CD4-positive, alpha-beta T cell (primary cell): ENCODE measurements at regions not wholly inside any gene's neighbourhood (a gene's known extent, or its start where the extent isn't known, plus 50 kb on each side); places are given as distances from the start of the nearest gene placed in this dataset.

Experiments used
- ATAC-seq: fragments of 200-7000 bp; cut with Tn5 transposase; one replicate; pipeline ENCODE4 v1.10.0; 2022; ENCODE audit warnings: mild to moderate bottlenecking; ENCODE audit not compliant: poor library complexity
- CTCF ChIA-PET: fragments of 350-600 bp; sonication (Branson Sonifier 250); formaldehyde crosslinking; loops from one replicate; lab custom pipeline; 2021; ENCODE audit warnings: antibody characterized with exemption, inconsistent platforms; lab: Charles Lee
- POLR2A ChIA-PET: fragments of 350-600 bp; sonication (Branson Sonifier 250); formaldehyde crosslinking; loops from one replicate; lab custom pipeline; 2021; ENCODE audit warnings: antibody characterized with exemption, inconsistent platforms; lab: Charles Lee
- DNase-seq, 14 experiments: peaks; one replicate each; pipeline ENCODE4 v3.0.0-alpha.2; 2013 to 2020; ENCODE audit warnings: mixed read lengths in 2 of 14
- H3K27ac ChIP-seq, 2 donors: one replicate each; pipeline versions ENCODE4 v1.5.1 to v1.7.0; 2013; ENCODE audit warnings: low read length in 2 of 2, low read depth in 1 of 2, mild to moderate bottlenecking in 1 of 2
- H3K27me3 ChIP-seq, 2 experiments: 1 replicate in 1 of 2; 2 replicates in 1 of 2; pipeline versions ENCODE4 v1.6.1 to v1.7.0; 2013; ENCODE audit warnings: low read length in 2 of 2, control low read depth in 1 of 2, mild to moderate bottlenecking in 1 of 2, moderate library complexity in 1 of 2; ENCODE audit not compliant: insufficient read depth in 2 of 2, control insufficient read depth in 1 of 2
- H3K36me3 ChIP-seq: one replicate; pipeline ENCODE4 v1.6.1; 2013; ENCODE audit warnings: low read length, control low read depth; ENCODE audit not compliant: insufficient read depth
- H3K4me1 ChIP-seq: one replicate; pipeline ENCODE4 v1.6.1; 2013; ENCODE audit warnings: low read length, control low read depth; ENCODE audit not compliant: insufficient read depth
- H3K4me3 ChIP-seq: one replicate; pipeline ENCODE4 v1.5.1; 2013; ENCODE audit warnings: mild to moderate bottlenecking, low read length, moderate library complexity
- H3K9me3 ChIP-seq, 2 experiments: 1 replicate in 1 of 2; 2 replicates in 1 of 2; pipeline versions ENCODE4 v1.6.1 to v1.7.0; 2013; ENCODE audit warnings: low read length in 2 of 2, mild to moderate bottlenecking in 2 of 2, control low read depth in 1 of 2, moderate library complexity in 1 of 2; ENCODE audit not compliant: control insufficient read depth in 1 of 2, insufficient read depth in 1 of 2
- H3K27ac Mint-ChIP-seq: one replicate; pipeline ENCODE4 v1.8.0; 2020; ENCODE audit warnings: mixed read lengths
- H3K27me3 Mint-ChIP-seq: one replicate; pipeline ENCODE4 v1.8.0; 2021; ENCODE audit warnings: mixed read lengths
- H3K36me3 Mint-ChIP-seq: one replicate; pipeline ENCODE4 v1.8.0; 2021; ENCODE audit warnings: low read depth, mixed read lengths
- H3K4me1 Mint-ChIP-seq: one replicate; pipeline ENCODE4 v1.8.0; 2021; ENCODE audit warnings: low read depth, mixed read lengths
- H3K4me3 Mint-ChIP-seq: one replicate; pipeline ENCODE4 v1.8.0; 2020; ENCODE audit warnings: mild to moderate bottlenecking, mixed read lengths
- H3K9me3 Mint-ChIP-seq: one replicate; pipeline ENCODE4 v1.8.0; 2020; ENCODE audit warnings: mixed read lengths
- intact Hi-C, 2 experiments: fragments of 100-400 bp; cut with DNase I in 1 of 2; cut with micrococcal nuclease in 1 of 2; formaldehyde crosslinking; loops; one replicate each; pipeline versions ENCODE4 v1.15.1 to v1.9.0; 2023 to 2025; cut with DNase I, micrococcal nuclease
- TF ChIP-seq, protein P1 (sequence below): fragments of 200-600 bp; IDR thresholded peaks from one replicate; pipeline ENCODE4 v1.8.0; 2022; ENCODE audit warnings: antibody characterized with exemption, mild to moderate bottlenecking

DNA sequence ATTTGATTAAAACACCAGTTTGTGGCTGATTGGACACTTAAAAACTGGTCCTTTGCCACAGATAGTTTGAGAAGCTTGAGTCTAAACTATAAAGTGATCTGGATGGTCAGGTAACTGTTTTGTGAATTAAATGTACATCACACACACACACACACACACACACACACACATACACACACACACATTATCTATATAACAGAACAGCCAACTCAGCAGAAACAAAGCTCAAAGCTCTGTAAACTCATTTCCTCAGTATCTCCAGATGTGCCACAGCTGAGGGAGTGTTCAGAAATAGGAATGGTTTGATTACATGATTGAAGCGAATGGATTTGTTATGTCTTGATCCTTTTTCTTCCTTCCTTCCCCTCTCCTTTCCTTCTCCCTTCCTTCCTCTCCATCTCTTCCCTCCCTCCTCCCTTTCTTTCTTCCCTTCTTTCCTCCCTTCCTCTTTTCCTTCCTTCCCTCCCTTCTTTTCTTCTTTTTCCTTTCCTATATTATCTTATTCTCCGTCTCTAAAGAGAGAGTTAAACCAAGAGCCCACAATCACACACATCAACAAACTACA lies 100.3 kb downstream of the LLPH start:
- ATAC-seq (no peak), DNase-seq (no peak)
- H3K36me3 ChIP-seq = no peaks in the 10 kb centered on the region
- TF ChIP-seq, protein P1, sequence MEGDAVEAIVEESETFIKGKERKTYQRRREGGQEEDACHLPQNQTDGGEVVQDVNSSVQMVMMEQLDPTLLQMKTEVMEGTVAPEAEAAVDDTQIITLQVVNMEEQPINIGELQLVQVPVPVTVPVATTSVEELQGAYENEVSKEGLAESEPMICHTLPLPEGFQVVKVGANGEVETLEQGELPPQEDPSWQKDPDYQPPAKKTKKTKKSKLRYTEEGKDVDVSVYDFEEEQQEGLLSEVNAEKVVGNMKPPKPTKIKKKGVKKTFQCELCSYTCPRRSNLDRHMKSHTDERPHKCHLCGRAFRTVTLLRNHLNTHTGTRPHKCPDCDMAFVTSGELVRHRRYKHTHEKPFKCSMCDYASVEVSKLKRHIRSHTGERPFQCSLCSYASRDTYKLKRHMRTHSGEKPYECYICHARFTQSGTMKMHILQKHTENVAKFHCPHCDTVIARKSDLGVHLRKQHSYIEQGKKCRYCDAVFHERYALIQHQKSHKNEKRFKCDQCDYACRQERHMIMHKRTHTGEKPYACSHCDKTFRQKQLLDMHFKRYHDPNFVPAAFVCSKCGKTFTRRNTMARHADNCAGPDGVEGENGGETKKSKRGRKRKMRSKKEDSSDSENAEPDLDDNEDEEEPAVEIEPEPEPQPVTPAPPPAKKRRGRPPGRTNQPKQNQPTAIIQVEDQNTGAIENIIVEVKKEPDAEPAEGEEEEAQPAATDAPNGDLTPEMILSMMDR = no peak
- H3K4me1 ChIP-seq = no peaks in the 10 kb centered on the region
- H3K4me3 ChIP-seq = no peak overlapping the region
- intact Hi-C loops = no loop called here
- no peaks in the 10 kb centered on the region for H3K9me3 Mint-ChIP-seq
- no peak overlapping the region for H3K27ac Mint-ChIP-seq
- H3K27me3 ChIP-seq = peaks cover 2 to 10% of the 10 kb centered on the region in 2 experiments
- no peaks in the 10 kb centered on the region for H3K4me1 Mint-ChIP-seq
- no peak overlapping the region for H3K4me3 Mint-ChIP-seq
- H3K27ac ChIP-seq = no peak overlapping the region
- peaks cover 41% of the 10 kb centered on the region for H3K27me3 Mint-ChIP-seq
- ChIA-PET POLR2A (no interaction called here), CTCF (no interaction called here)
- H3K9me3 ChIP-seq = no peaks in the 10 kb centered on the region
- H3K36me3 Mint-ChIP-seq = no peaks in the 10 kb centered on the region

DNA sequence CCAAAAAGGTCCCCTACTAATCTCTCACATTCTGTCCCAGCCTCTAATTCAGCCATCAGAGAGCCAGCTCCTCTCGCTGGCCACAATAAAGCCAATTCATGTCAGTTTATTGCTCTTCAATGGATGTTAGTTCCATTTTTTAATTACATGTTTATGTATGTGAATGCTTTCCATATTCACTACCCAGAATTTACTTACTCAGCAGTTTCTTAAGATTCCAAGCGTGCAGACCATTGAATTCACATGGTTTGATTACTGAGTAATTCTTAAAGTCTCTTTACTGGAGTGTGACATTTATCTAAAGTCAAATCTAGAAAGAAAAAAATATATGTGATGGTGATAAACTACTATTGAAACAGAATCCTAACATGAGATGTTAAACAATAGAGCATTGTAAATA lies 102.2 kb downstream of the LLPH start:
- no peak for DNase-seq
- TF ChIP-seq, protein P1 = no peak
- peaks cover 0 to 4% of the 10 kb centered on the region in 2 experiments for H3K9me3 ChIP-seq
- Mint-ChIP-seq H3K36me3 (no peaks in the 10 kb centered on the region), H3K4me3 (no peak overlapping the region), H3K9me3 (no peaks in the 10 kb centered on the region), H3K27ac (no peak overlapping the region), H3K27me3 (peaks cover 44% of the 10 kb centered on the region), H3K4me1 (no peaks in the 10 kb centered on the region)
- intact Hi-C loops = no loop called here
- H3K4me1 ChIP-seq = no peaks in the 10 kb centered on the region
- H3K27me3 ChIP-seq = peaks cover 2 to 10% of the 10 kb centered on the region in 2 experiments
- no peak for ATAC-seq
- no peak overlapping the region for H3K4me3 ChIP-seq
- H3K36me3 ChIP-seq = no peaks in the 10 kb centered on the region
- CTCF ChIA-PET = no interaction called here
- POLR2A ChIA-PET = no interaction called here
- no peak overlapping the region for H3K27ac ChIP-seq

DNA sequence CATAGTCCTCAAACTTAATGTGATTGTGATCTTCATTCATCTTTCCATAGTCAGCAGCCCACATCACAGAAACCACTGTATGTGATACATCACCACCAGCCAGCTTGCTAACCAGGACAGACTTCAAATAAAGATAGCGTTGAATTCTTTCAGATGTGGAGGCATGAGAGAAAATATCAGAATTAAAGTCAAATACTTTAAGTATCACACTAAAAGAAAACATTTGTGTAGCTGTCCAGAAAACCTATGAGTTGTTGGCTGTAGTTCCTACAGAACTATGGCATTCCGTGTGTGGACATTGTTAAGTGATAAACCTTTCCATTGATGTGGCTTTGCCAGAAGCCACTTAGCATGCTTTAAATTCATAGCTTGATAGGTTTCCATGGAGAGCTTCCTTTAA lies 105.1 kb downstream of the LLPH start:
- Mint-ChIP-seq H3K4me3 (no peak overlapping the region), H3K4me1 (no peaks in the 10 kb centered on the region), H3K27me3 (peaks cover 51% of the 10 kb centered on the region), H3K36me3 (no peaks in the 10 kb centered on the region), H3K9me3 (no peaks in the 10 kb centered on the region), H3K27ac (no peak overlapping the region)
- TF ChIP-seq, protein P1 = no peak
- DNase-seq (no peak), ATAC-seq (no peak)
- POLR2A ChIA-PET = no interaction called here
- CTCF ChIA-PET = no interaction called here
- peaks cover 0 to 4% of the 10 kb centered on the region in 2 experiments for H3K9me3 ChIP-seq
- H3K4me3 ChIP-seq = no peak overlapping the region
- no peaks in the 10 kb centered on the region for H3K36me3 ChIP-seq
- peaks cover 0 to 2% of the 10 kb centered on the region in 2 experiments for H3K27me3 ChIP-seq
- H3K4me1 ChIP-seq = no peaks in the 10 kb centered on the region
- no peak overlapping the region for H3K27ac ChIP-seq
- intact Hi-C loops = no loop called here
